K562 (cell line): ENCODE measurements at regions not wholly inside any gene's neighbourhood (a gene's known extent, or its start where the extent isn't known, plus 50 kb on each side); places are given as distances from the start of the nearest gene placed in this dataset.

Experiments
- ATAC-seq: fragments of 200-7000 bp; cut with Tn5 transposase; 3 replicates; pipeline ENCODE4 v1.9.1; 2020; ENCODE audit warnings: moderate library complexity
- BruUV-seq: library from RNA; stranded (reverse); fragments of 400-500 nt; replicated peaks from 2 replicates; lab custom pipeline; 2021; lab: Mats Ljungman, UMichigan
- CTCF ChIA-PET: fragments of 300-600 bp; formaldehyde crosslinking; extraction: SDS; loops from one replicate; lab custom pipeline; 2021; ENCODE audit warnings: low intra/inter-chr PET ratio; lab: Yijun Ruan, JAX
- POLR2A ChIA-PET: fragments of 300-600, 350-650 bp; sonication (Branson Sonifier 250); formaldehyde crosslinking; extraction: SDS; loops from one replicate; lab custom pipeline; 2021; ENCODE audit warnings: antibody characterized with exemption, inconsistent platforms; lab: Yijun Ruan, JAX
- DNase-seq, 4 experiments: peaks; one replicate each; pipeline versions ENCODE4 v3.0.0 to v3.0.0-alpha.2; 2011 to 2018; ENCODE audit warnings: low spot score in 3 of 4, mixed read lengths in 3 of 4; ENCODE audit errors: extremely low read depth in 1 of 4
- FAIRE-seq: peaks from 2 replicates; lab custom pipeline; 2011; peaks lifted over from hg19 to GRCh38; lab: Jason Lieb, UNC
- H2AFZ ChIP-seq: 2 replicates; pipeline ENCODE4 v1.6.0; 2011; ENCODE audit warnings: low read depth, low read length, control low read depth, inconsistent platforms
- H3K27ac ChIP-seq: fragments of 200-600 bp; 3 replicates; pipeline ENCODE4 v1.8.0; 2011; ENCODE audit warnings: low read depth, mild to moderate bottlenecking, control low read depth, inconsistent platforms, low read length, moderate library complexity, mixed read lengths; ENCODE audit errors: extremely low read depth
- H3K27me3 ChIP-seq, 2 experiments: fragments of 300-600 bp in 1 of 2; 2 replicates in 1 of 2; 3 replicates in 1 of 2; pipeline versions ENCODE4 v1.6.0 to v1.8.0; 2011; ENCODE audit warnings: inconsistent platforms in 2 of 2, low read length in 2 of 2, mild to moderate bottlenecking in 1 of 2, mixed read lengths in 1 of 2, moderate library complexity in 1 of 2; ENCODE audit not compliant: control insufficient read depth in 2 of 2, insufficient read depth in 2 of 2
- H3K36me3 ChIP-seq: fragments of 300-600 bp; 3 replicates; pipeline ENCODE4 v1.8.0; 2011; ENCODE audit warnings: mild to moderate bottlenecking, low read length, inconsistent platforms; ENCODE audit not compliant: control insufficient read depth, insufficient read depth
- H3K4me1 ChIP-seq, 2 experiments: fragments of 200-600 bp in 1 of 2; replicated peaks in 1 of 2; 2 replicates in 1 of 2; 3 replicates in 1 of 2; pipeline versions ENCODE4 v1.5.1 to v1.8.0; 2011; ENCODE audit warnings: inconsistent platforms in 2 of 2, low read length in 2 of 2, mild to moderate bottlenecking in 1 of 2, mixed read lengths in 1 of 2, moderate library complexity in 1 of 2; ENCODE audit not compliant: control insufficient read depth in 2 of 2, insufficient read depth in 2 of 2
- H3K4me2 ChIP-seq: 2 replicates; pipeline ENCODE4 v1.6.1; 2011; ENCODE audit warnings: low read length, control low read depth, inconsistent platforms, mixed read lengths; ENCODE audit not compliant: insufficient read depth
- H3K4me3 ChIP-seq: fragments of 200-600 bp; sonication (generic), shearing (Covaris generic); 2 replicates; pipeline ENCODE4 v1.5.1; 2016; ENCODE audit warnings: control low read depth, inconsistent platforms
- H3K79me2 ChIP-seq: fragments of 200-600 bp; 3 replicates; pipeline ENCODE4 v1.8.0; 2011; ENCODE audit warnings: low read length, inconsistent platforms; ENCODE audit not compliant: control insufficient read depth, insufficient read depth
- H3K9ac ChIP-seq, 2 experiments: 2 replicates each; pipeline versions ENCODE4 v1.6.0 to v1.6.1; 2011; ENCODE audit warnings: low read depth in 2 of 2, low read length in 2 of 2, control low read depth in 1 of 2, inconsistent platforms in 1 of 2, mild to moderate bottlenecking in 1 of 2, mixed read lengths in 1 of 2; ENCODE audit not compliant: insufficient read depth in 1 of 2
- H3K9me1 ChIP-seq: one replicate; pipeline ENCODE4 v1.6.0; 2011; ENCODE audit warnings: inconsistent platforms, mild to moderate bottlenecking, low read length, moderate library complexity; ENCODE audit not compliant: control insufficient read depth, insufficient read depth
- H3K9me3 ChIP-seq: replicated peaks from 2 replicates; pipeline ENCODE4 v1.5.1; 2011; ENCODE audit warnings: low read depth, low read length, inconsistent platforms; ENCODE audit not compliant: control insufficient read depth, insufficient read depth
- H4K20me1 ChIP-seq: replicated peaks from 2 replicates; pipeline ENCODE4 v1.6.1; 2011; ENCODE audit warnings: low read length, inconsistent platforms, mixed read lengths; ENCODE audit not compliant: control insufficient read depth, insufficient read depth
- EP400 ChIP-seq: fragments of 450-650 bp; IDR thresholded peaks from 2 replicates; pipeline ENCODE4 v1.6.1; 2017; ENCODE audit warnings: antibody characterized with exemption, mild to moderate bottlenecking, moderate library complexity
- HMG20B ChIP-seq: fragments of 250-450 bp; sonication (Bioruptor Pico); IDR thresholded peaks from 2 replicates; pipeline ENCODE4 v1.5.0; 2021; ENCODE audit warnings: mild to moderate bottlenecking
- NELFE ChIP-seq: IDR thresholded peaks from 2 replicates; pipeline ENCODE4 v1.6.1; 2011; ENCODE audit warnings: mild to moderate bottlenecking; ENCODE audit not compliant: insufficient read depth, insufficient read length
- RBFOX2 ChIP-seq: fragments of 200-400 bp; formaldehyde crosslinking; IDR thresholded peaks from 2 replicates; pipeline ENCODE4 v1.6.1; 2017; ENCODE audit warnings: low read depth, mild to moderate bottlenecking, low read length, moderate library complexity
- ZNF140 ChIP-seq: fragments of 250-450 bp; sonication (Bioruptor Pico); IDR thresholded peaks from 2 replicates; pipeline ENCODE4 v1.8.0; 2021; ENCODE audit warnings: moderate library complexity, mild to moderate bottlenecking, inconsistent platforms
- WGBS: fragments of 100-300 bp; shearing (Covaris generic); methylation state at CpG from one replicate; pipeline ENCODE4 v1.1.6; 2016; ENCODE audit warnings: low coverage, mixed read lengths; ENCODE audit not compliant: insufficient coverage; ENCODE audit errors: missing lambda C conversion rate; 5-methylcytosine and 5-hydroxymethylcytosine counted together
- in situ Hi-C: fragments of 300-500 bp; cut with MboI; formaldehyde crosslinking; loops from 4 replicates; pipeline ENCODE4 v1.15.0; 2018; ENCODE audit warnings: inconsistent platforms, mixed read lengths
- intact Hi-C: fragments of 100-400 bp; cut with micrococcal nuclease; formaldehyde crosslinking; loops from 2 replicates; pipeline ENCODE4 v1.14.2; 2022

DNA sequence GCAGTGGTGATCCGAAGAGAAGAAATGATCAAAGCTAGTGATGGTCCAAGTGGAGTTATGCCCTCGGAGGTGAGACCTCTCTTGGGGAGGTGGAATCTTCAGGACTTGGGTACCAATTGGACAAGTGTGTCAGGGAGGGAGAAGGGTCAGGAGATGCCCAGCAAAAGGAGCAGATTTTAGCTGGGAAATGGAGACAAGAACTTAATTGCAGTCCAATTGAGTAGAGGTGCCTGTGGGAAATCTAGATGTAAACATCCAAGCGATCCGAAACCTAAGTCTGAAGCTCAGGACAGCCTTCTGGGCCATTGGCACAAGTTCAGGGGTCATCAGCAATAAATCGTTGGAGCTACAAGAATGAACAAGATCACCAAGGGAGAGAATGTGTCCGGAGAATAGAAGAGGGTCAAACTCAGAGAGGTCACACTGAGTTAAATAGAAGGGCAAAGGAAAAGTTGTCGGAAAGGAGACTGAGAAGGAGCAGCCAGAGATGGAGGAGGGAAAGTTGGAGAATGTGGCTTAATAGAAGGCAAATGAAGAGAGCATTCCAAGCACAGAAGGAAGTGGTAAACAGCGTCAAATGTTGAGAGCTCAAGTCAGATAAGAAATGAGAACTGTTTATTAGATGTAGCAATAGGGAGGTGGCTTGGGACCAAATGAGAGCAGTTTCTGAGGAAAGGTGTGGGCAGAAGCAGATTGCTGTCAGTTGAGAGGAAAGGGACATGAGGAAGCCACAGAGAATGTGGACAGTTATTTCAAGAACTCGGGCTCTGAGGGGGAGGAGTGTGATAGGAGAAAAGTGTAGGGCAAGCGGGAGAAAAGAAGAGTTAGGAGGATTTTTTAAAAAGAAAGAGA lies 64.2 kb upstream of the FNDC3B start (continued):
- no peak for TF ChIP-seq NELFE
- TF ChIP-seq, all 486 proteins: peak for 65

DNA sequence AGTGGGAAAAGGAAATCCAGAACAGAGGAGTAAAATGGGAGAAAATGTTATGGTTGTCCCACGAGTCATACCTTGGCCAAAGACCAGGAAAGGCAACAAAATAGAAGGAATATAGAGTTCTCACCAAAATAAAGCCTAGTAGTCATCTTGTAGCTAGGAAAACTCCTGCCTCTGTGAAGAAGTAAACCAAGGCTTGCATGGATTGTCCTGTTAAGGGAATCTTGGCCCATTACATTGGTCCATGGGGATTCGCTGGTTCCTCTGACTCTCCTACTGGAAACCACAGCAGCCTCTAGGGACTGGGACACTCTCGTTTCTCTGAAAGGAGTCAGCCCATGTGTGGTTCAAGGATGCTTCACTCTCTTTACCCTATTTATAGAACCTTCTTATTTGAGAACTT lies 62.9 kb upstream of the FNDC3B start:
- H4K20me1 ChIP-seq = no peaks in the 10 kb centered on the region
- ChIA-PET CTCF (no interaction called here), POLR2A (no interaction called here)
- peak overlapping the region; percentile 71; the same call in 1 of the 2 replicates for H2AFZ ChIP-seq
- FAIRE-seq (no peak), ATAC-seq (no peak), DNase-seq (no peak)
- no peaks in the 10 kb centered on the region for H3K9me1 ChIP-seq
- peaks cover 0 to 58% of the 10 kb centered on the region in 2 experiments; a peak in 3 of 5 replicates for H3K4me1 ChIP-seq
- 76% methylated on average over 3 of the region's 3 CpGs for WGBS
- no peaks in the 10 kb centered on the region for H3K36me3 ChIP-seq
- H3K79me2 ChIP-seq = no peaks in the 10 kb centered on the region
- TF ChIP-seq ZNF140 = no peak
- TF ChIP-seq RBFOX2 = 0 out of 2 replicates have a peak, but pooled peaks have one; percentile 7
- no peak for TF ChIP-seq HMG20B (CRISPR knock-in tag)
- TF ChIP-seq EP400 = no peak
- H3K9me3 ChIP-seq = no peaks in the 10 kb centered on the region
- H3K4me2 ChIP-seq = no peak overlapping the region
- no peak overlapping the region for H3K4me3 ChIP-seq
- BruUV-seq = no TSS peak
- in situ Hi-C loops = loop anchor here (5.0 kb wide), 1 partner anchor 51 kb away; no protein-coding TSS in a partner anchor
- intact Hi-C loops = no loop called here
- H3K27me3 ChIP-seq = no peaks in the 10 kb centered on the region
- no peak overlapping the region; the same call in 2 of the 3 replicates for H3K27ac ChIP-seq
- no peak overlapping the region for H3K9ac ChIP-seq
